Thoracic aorta (tissue), 2 donors: ENCODE measurements at regions not wholly inside any gene's neighbourhood (a gene's known extent, or its start where the extent isn't known, plus 50 kb on each side); places are given as distances from the start of the nearest gene placed in this dataset.

Experiments used
- ATAC-seq: fragments of 150-250 bp; one replicate; pipeline ENCODE4 v1.8.0; 2017; ENCODE audit warnings: low read depth; ENCODE audit not compliant: insufficient number of reproducible peaks, low FRiP score
- DNase-seq: peaks from one replicate; pipeline ENCODE4 v3.0.0-alpha.2; 2020; ENCODE audit warnings: low spot score
- H3K27ac ChIP-seq, 2 donors: fragments of 200-600 bp; sonication (generic); 1 replicate in 1 of 2; 2 replicates in 1 of 2; pipeline ENCODE4 v1.5.1; 2016; ENCODE audit warnings: mild to moderate bottlenecking in 2 of 2, moderate library complexity in 2 of 2
- H3K27me3 ChIP-seq: fragments of 200-600 bp; sonication (generic); replicated peaks from 2 replicates; pipeline ENCODE4 v1.6.0; 2016; ENCODE audit warnings: mild to moderate bottlenecking; ENCODE audit not compliant: insufficient read depth
- H3K36me3 ChIP-seq: fragments of 200-600 bp; sonication (generic); one replicate; pipeline ENCODE4 v1.5.1; 2016
- H3K4me1 ChIP-seq, 2 donors: fragments of 200-600 bp; sonication (generic); 1 replicate in 1 of 2; 2 replicates in 1 of 2; pipeline versions ENCODE4 v1.5.1 to v1.6.0; 2016; ENCODE audit warnings: low read depth in 2 of 2, mild to moderate bottlenecking in 1 of 2; ENCODE audit not compliant: control insufficient read depth in 1 of 2
- H3K4me3 ChIP-seq: fragments of 200-600 bp; sonication (generic); 2 replicates; pipeline ENCODE4 v1.5.1; 2016; ENCODE audit warnings: mild to moderate bottlenecking
- H3K9me3 ChIP-seq: fragments of 200-600 bp; sonication (generic); 2 replicates; pipeline ENCODE4 v1.5.1; 2016
- CTCF ChIP-seq: fragments of 200-600 bp; sonication (generic); IDR thresholded peaks from one replicate; pipeline ENCODE4 v1.5.1; 2019; ENCODE audit warnings: antibody characterized with exemption

- H3K27ac ChIP-seq: peak overlapping the region in 1 of 2 donors; percentile 10
- no peaks in the 10 kb centered on the region for H3K36me3 ChIP-seq
- ATAC-seq (no peak), DNase-seq (no peak)
- no peak overlapping the region for H3K4me3 ChIP-seq
- H3K4me1 ChIP-seq: peaks cover 13 to 30% of the 10 kb centered on the region in 2 donors
- H3K27me3 ChIP-seq: no peaks in the 10 kb centered on the region
- H3K9me3 ChIP-seq: no peaks in the 10 kb centered on the region
- no peak for TF ChIP-seq CTCF
These were observed 49.8 kb upstream of the TEX264 start for GRCh38 chr3:51621091-51621892.
